GM18907 (cell line): ENCODE measurements at regions not wholly inside any gene's neighbourhood (a gene's known extent, or its start where the extent isn't known, plus 50 kb on each side); places are given as distances from the start of the nearest gene placed in this dataset.
"Not testable (repeated sequence)": the region's sequence is repeated elsewhere in the genome, so short reads cannot be mapped to it uniquely, and the experiment has no call there.

Experiments used
- ATAC-seq: cut with Tn5 transposase; IDR thresholded peaks from one replicate; pipeline ENCODE4 v1.9.1; 2021; ENCODE audit warnings: mild to moderate bottlenecking, moderate library complexity; ENCODE audit not compliant: unreplicated experiment

DNA sequence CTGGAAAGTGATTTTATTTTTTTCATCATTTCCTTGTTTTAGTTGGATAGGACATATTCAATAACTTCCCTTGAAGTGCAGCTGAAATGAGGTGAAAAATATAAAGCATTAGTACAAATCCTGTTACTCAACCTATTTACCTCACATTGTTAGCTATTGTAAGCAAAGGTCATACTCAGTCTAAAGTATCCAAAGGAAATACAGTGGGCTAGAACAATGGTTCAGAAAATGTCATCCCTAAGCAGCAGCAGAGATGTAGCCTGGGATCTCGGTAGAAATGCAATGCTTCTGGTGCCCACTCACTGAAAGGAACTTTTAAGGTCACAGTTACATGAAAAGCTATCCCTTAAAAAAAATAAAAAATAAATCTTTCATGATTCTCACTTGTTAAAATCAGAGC lies 300.6 kb downstream of the PPP4R3C start:
- no peak for ATAC-seq

GRCh38 chrX:27156921-27157320 lies 306.2 kb downstream of the PPP4R3C start:
- not testable (repeated sequence) for ATAC-seq

- ATAC-seq: no peak
These were observed 326.8 kb downstream of the PPP4R3C start for GRCh38 chrX:27136325-27136724.

DNA sequence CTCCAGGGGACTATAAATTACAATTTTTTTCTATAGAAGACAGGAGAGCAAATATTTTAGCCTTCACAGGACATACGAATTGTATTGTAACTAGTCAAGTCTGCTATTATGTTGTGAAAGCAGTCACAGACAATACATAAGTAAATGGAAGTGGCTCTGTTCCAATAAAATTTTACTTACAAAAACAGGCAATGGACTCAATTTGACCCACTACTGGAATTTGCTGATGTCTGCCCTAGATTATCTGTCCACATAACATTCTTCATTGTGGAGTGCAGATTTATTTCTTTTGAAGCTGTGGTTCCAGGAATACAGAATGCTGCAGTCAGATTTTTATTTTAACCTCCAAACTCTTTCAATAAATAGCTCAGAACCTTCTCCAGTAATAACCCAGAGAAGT lies 330.3 kb downstream of the PPP4R3C start:
- ATAC-seq: no peak

GRCh38 chrX:27087176-27087575 lies 376.0 kb downstream of the PPP4R3C start:
- not testable (repeated sequence) for ATAC-seq

GRCh38 chrX:27086237-27086636 lies 376.9 kb downstream of the PPP4R3C start:
- no peak for ATAC-seq

DNA sequence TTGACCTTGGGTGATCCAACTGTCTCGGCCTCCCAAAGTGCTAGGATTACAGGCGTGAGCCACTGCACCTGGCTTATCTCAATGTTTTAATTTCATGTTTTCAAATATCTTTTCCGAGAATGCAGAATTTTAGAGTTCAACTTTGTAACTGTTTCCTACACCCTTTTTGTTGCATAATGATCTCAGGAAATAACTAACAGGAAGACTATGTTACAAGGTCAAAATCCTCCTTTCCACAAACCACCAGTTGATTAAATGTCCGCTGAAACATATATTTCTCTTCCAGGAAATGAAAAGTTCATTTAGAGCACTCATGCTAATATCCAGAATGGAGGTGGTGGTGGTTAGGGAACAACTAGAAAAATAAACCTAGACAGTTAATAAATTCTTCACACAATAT lies 377.8 kb downstream of the PPP4R3C start:
- no peak for ATAC-seq

DNA sequence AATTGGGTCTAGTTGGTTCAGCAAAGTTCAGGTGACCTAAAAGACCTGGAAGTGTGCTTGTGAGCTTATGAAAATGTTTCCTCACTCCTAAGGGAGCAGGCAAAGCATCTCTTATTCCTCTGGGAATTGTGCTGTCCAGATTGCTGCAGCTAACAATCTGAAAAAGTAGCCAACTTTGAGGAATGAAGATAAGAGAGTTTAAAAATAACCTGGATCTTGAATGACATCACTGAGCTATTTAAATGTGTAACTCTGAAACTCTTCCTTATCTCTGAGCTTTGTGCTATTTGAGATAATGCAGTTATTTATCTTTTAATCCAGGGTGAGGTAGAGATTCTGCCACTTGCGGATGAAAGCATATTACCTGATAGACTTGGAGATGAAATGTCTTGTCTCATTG lies 384.8 kb downstream of the PPP4R3C start:
- no peak for ATAC-seq

GRCh38 chrX:27057883-27058282 lies 405.3 kb downstream of the PPP4R3C start:
- no peak for ATAC-seq

DNA sequence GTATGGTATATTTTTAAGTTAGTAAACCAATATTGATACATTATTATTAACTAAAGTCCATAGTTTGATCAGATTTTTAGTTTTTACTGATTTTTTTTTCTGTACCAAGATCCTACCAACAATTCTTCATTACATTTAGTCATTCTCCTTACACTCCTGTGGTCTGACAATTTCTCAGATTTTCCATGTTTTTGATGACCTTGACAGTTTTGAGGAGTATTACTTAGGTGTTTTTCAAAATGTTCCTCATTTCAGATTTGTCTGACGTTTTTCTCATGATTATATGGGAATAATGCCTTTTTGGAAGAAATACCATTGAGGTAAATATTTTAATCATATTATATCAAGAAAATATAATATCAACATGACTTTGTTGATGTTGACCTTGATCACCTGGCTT lies 423.8 kb downstream of the PPP4R3C start:
- no peak for ATAC-seq

DNA sequence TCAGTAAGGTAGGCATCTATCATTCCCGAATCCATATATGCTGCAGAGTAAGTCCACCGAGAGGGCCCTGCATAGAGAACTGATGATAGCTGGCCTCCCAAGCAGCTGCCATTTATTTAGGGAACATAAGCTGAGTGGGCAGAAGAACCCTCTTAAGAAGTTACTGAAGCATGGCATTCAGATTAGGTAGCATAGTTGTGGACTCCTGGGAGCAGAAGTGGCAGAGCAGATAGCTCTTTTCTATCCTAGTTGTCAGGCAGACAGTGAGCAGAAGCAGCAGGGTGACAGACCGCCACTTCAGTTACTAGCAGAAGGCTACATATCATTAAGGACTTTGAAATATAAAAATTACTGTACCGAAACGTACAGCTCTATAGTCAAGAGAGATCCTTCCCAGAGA lies 454.7 kb downstream of the PPP4R3C start:
- ATAC-seq: no peak

- no peak for ATAC-seq
These were observed 463.5 kb downstream of the PPP4R3C start for GRCh38 chrX:26999634-27000033.

GRCh38 chrX:26958261-26958660 lies 504.9 kb downstream of the PPP4R3C start:
- ATAC-seq: no peak

DNA sequence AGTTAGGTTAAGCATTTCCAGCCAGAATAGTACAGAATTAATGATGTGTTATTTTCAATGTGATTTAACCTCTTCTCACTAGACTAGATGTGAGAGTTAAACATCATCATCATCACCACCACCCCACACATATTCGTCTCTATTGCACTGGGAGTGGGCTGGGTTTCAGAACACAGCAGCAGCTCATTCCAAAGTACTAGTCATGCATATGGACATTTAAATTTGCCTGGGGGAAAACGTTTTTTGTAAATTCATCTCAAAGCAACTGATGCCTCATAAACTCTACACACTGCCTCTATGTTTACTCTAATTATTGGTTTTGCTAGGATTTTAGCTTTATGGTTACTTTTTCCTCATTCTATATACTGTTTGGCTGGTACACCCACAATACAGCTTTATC lies 509.1 kb downstream of the PPP4R3C start:
- no peak for ATAC-seq

DNA sequence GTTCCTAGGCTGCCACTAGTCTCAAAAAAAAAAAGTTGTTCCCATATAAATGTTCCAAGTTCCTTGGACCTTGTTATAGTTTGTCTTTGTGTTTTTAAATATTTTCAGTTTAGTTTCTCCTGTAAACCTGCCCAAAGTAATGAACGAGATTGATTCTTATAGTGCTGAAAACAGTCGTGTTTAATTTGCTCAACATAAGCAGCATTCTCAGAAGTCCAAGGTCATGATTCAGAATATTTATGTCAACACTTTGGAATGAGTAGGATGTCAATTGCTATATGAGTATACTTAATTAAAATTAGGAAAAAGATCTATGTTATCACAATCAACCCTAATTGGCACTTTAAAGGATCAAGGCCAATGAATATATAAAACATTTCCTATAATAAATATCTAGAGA lies 510.9 kb downstream of the PPP4R3C start:
- ATAC-seq: no peak

GRCh38 chrX:26927419-26927818 lies 535.7 kb downstream of the PPP4R3C start:
- ATAC-seq: no peak

GRCh38 chrX:26925088-26925487 lies 538.1 kb downstream of the PPP4R3C start:
- ATAC-seq: no peak

- no peak for ATAC-seq
These were observed 540.9 kb downstream of the PPP4R3C start for GRCh38 chrX:26922278-26922677.

GRCh38 chrX:26918631-26919030 lies 544.5 kb downstream of the PPP4R3C start:
- ATAC-seq: no peak

DNA sequence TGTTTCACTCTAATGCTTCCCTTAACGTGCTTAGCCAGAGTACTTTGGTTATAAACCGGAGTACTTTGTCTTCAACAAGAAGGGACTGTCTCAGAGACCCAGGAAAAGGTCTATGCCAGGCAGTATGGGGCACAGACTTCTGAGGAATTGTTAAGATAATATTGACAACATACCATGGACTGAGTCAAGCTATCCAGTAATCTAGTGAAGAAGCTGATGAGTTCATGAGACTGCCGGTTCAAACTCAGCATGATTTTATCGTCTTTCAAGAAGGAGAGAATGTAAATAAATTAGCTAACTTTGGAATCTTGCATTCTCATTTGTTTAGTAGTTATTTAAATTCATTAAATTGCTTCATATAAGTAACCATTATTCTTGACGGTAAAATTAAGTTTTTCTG lies 546.1 kb downstream of the PPP4R3C start:
- ATAC-seq: no peak

- ATAC-seq: no peak
These were observed 548.1 kb downstream of the PPP4R3C start for GRCh38 chrX:26915064-26915463.

DNA sequence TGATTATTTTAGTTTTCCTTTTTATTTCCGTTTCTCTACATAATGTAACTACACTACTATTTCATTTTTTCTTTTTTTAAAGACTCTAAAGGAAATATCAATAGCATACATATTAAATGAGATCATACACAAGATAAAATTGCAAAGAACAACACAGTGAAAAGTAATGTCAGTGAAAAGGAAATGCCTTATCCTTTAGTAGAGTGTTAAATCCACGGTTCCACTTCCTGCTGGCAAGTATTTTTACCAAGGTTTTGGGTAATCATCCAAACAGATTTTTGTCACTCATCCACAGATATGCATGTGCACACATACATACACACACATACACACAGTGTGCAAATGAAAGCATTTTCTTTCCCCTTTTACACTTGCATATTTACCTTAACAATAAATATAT lies 548.9 kb downstream of the PPP4R3C start:
- no peak for ATAC-seq

- not testable (repeated sequence) for ATAC-seq
These were observed 551.4 kb downstream of the PPP4R3C start for GRCh38 chrX:26911785-26912184.

DNA sequence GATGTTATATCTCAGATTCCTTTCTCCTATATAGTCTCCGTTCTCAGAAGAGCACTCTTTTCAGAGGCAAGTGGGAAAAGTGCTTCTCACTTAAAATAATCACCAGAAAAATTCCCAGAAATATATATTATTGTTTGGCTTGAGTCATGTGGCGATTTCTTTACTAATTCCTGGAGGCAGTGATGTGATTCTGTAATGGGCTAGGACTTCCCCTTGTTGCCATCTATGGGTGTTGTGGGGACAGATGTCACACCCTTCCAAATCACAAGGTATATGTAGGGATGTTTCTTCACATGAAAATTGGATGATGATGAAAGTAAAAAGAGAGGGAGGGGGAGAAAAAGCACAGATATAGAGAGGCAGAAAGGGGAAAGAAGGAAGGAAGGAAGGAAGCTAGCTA lies 553.4 kb downstream of the PPP4R3C start:
- ATAC-seq: no peak
